ENCODE measurements at regions not wholly inside any gene's neighbourhood (a gene's known extent, or its start where the extent isn't known, plus 50 kb on each side); places are given as distances from the start of the nearest gene placed in this dataset.

GRCh38 chr7:68458010-68458908 is 1140.0 kb upstream of the AUTS2 start:
- no peak for DNase-seq

GRCh38 chr7:68461430-68461829 is 1136.8 kb upstream of the AUTS2 start:
- no peak for DNase-seq

GRCh38 chr7:68470836-68471435 is 1127.3 kb upstream of the AUTS2 start:
- DNase-seq = no peak

GRCh38 chr7:68472688-68473087 is 1125.6 kb upstream of the AUTS2 start:
- DNase-seq = no peak

GRCh38 chr7:68474661-68475216 is 1123.5 kb upstream of the AUTS2 start:
- DNase-seq = no peak

- no peak for DNase-seq
Measured at GRCh38 chr7:68476966-68477365, 1121.3 kb upstream of the AUTS2 start.

- DNase-seq = no peak
Measured at GRCh38 chr7:68478326-68478725, 1119.9 kb upstream of the AUTS2 start.

GRCh38 chr7:68482800-68483199 is 1115.5 kb upstream of the AUTS2 start:
- DNase-seq = no peak

- DNase-seq = no peak
Measured at GRCh38 chr7:68484731-68485130, 1113.5 kb upstream of the AUTS2 start.

GRCh38 chr7:68485253-68485917 is 1112.9 kb upstream of the AUTS2 start:
- no peak for DNase-seq

- no peak for DNase-seq
Measured at GRCh38 chr7:68488341-68489060, 1109.8 kb upstream of the AUTS2 start.

GRCh38 chr7:68491523-68492358 is 1106.5 kb upstream of the AUTS2 start:
- no peak for DNase-seq

- DNase-seq = no peak
Measured at GRCh38 chr7:68492359-68492690, 1106.0 kb upstream of the AUTS2 start.

- DNase-seq = no peak
Measured at GRCh38 chr7:68503400-68503799, 1094.9 kb upstream of the AUTS2 start.

GRCh38 chr7:68504716-68505115 is 1093.6 kb upstream of the AUTS2 start:
- DNase-seq = no peak

- no peak for DNase-seq
Measured at GRCh38 chr7:68505721-68506120, 1092.6 kb upstream of the AUTS2 start.

- DNase-seq = no peak
Measured at GRCh38 chr7:68507668-68508067, 1090.6 kb upstream of the AUTS2 start.

GRCh38 chr7:68509054-68509453 is 1089.2 kb upstream of the AUTS2 start:
- DNase-seq = no peak

GRCh38 chr7:68509603-68510002 is 1088.7 kb upstream of the AUTS2 start:
- no peak for DNase-seq

- DNase-seq = no peak
Measured at GRCh38 chr7:68511281-68511680, 1087.0 kb upstream of the AUTS2 start.

- no peak for DNase-seq
Measured at GRCh38 chr7:68512466-68512865, 1085.8 kb upstream of the AUTS2 start.

- DNase-seq = no peak
Measured at GRCh38 chr7:68518060-68518459, 1080.2 kb upstream of the AUTS2 start.

Data from activated CD4-positive, alpha-beta T cell treated with anti-CD3 and anti-CD28 coated beads, Interleukin-2, amount 50 U/mL, for 16 hours (primary cell).